NCI-H446 treated with DMSO at 0.1 percent for 48 hours (cell line): ENCODE measurements at regions not wholly inside any gene's neighbourhood (a gene's known extent, or its start where the extent isn't known, plus 50 kb on each side); places are given as distances from the start of the nearest gene placed in this dataset.
A peak's percentile ranks its signal among the peaks of the same experiment; 100 is the strongest.

ENCODE experiments used
- DNase-seq: peaks from one replicate; lab custom pipeline; 2025; lab: John Stamatoyannopoulos, UW

GRCh38 chr1:68331117-68331865 is 99.0 kb upstream of the WLS start:
- peak; percentile 43 for DNase-seq

GRCh38 chr1:68330391-68330790 is 98.1 kb upstream of the WLS start:
- no peak for DNase-seq

- no peak for DNase-seq
Measured at GRCh38 chr1:68329096-68329835, 96.9 kb upstream of the WLS start.

GRCh38 chr1:68328490-68328889 is 96.2 kb upstream of the WLS start:
- no peak for DNase-seq

GRCh38 chr1:68327414-68327813 is 95.1 kb upstream of the WLS start:
- no peak for DNase-seq

- DNase-seq, result no peak
Measured at GRCh38 chr1:68326481-68326880, 94.2 kb upstream of the WLS start.

GRCh38 chr1:68324316-68324715 is 92.0 kb upstream of the WLS start:
- no peak for DNase-seq

GRCh38 chr1:68322837-68323687 is 90.7 kb upstream of the WLS start:
- DNase-seq, result no peak

GRCh38 chr1:68322096-68322495 is 89.8 kb upstream of the WLS start:
- no peak for DNase-seq

- DNase-seq, result peak; percentile 31
Measured at GRCh38 chr1:68321084-68321685, 88.9 kb upstream of the WLS start.

- no peak for DNase-seq
Measured at GRCh38 chr1:68320349-68320748, 88.0 kb upstream of the WLS start.

GRCh38 chr1:68319907-68320306 is 87.6 kb upstream of the WLS start:
- no peak for DNase-seq

- no peak for DNase-seq
Measured at GRCh38 chr1:68317543-68317942, 85.2 kb upstream of the WLS start.

GRCh38 chr1:68314151-68314780 is 81.9 kb upstream of the WLS start:
- DNase-seq, result no peak

GRCh38 chr1:68313735-68314134 is 81.4 kb upstream of the WLS start:
- DNase-seq, result no peak

- DNase-seq, result no peak
Measured at GRCh38 chr1:68308034-68308433, 75.7 kb upstream of the WLS start.

- DNase-seq, result no peak
Measured at GRCh38 chr1:68307378-68307787, 75.1 kb upstream of the WLS start.

- no peak for DNase-seq
Measured at GRCh38 chr1:68301471-68302001, 69.2 kb upstream of the WLS start.

GRCh38 chr1:68294367-68295066 is 62.2 kb upstream of the WLS start:
- DNase-seq, result no peak

- DNase-seq, result no peak
Measured at GRCh38 chr1:68293609-68294366, 61.5 kb upstream of the WLS start.
